Endodermal cell (in vitro differentiated cells): ENCODE measurements at regions not wholly inside any gene's neighbourhood (a gene's known extent, or its start where the extent isn't known, plus 50 kb on each side); places are given as distances from the start of the nearest gene placed in this dataset.

ENCODE experiments used
- DNase-seq: peaks from one replicate; pipeline ENCODE4 v3.0.0-alpha.2; 2017
- H3K27ac ChIP-seq: 2 replicates; pipeline ENCODE4 v1.5.1; 2013; ENCODE audit warnings: mild to moderate bottlenecking, low read depth, low read length, moderate library complexity
- H3K27me3 ChIP-seq: 2 replicates; pipeline ENCODE4 v1.6.1; 2013; ENCODE audit warnings: mild to moderate bottlenecking, low read length, moderate library complexity; ENCODE audit not compliant: insufficient read depth, control insufficient read depth, poor library complexity, severe bottlenecking
- H3K36me3 ChIP-seq: 2 replicates; pipeline ENCODE4 v1.7.0; 2013; ENCODE audit warnings: mild to moderate bottlenecking, low read length, moderate library complexity; ENCODE audit not compliant: control insufficient read depth, insufficient read depth
- H3K4me1 ChIP-seq: one replicate; pipeline ENCODE4 v1.7.0; 2013; ENCODE audit warnings: low read length; ENCODE audit not compliant: control insufficient read depth, insufficient read depth
- H3K4me3 ChIP-seq: 2 replicates; pipeline ENCODE4 v1.5.1; 2013; ENCODE audit warnings: mild to moderate bottlenecking, low read length, moderate library complexity
- H3K9ac ChIP-seq: 2 replicates; pipeline ENCODE4 v1.6.1; 2013; ENCODE audit warnings: mild to moderate bottlenecking, low read length, moderate library complexity; ENCODE audit not compliant: poor library complexity, severe bottlenecking; ENCODE audit errors: extremely low read depth
- H3K9me3 ChIP-seq: 2 replicates; pipeline ENCODE4 v1.6.1; 2013; ENCODE audit warnings: mild to moderate bottlenecking, low read length, moderate library complexity; ENCODE audit not compliant: control insufficient read depth
- H3K27ac Mint-ChIP-seq: 2 replicates; pipeline ENCODE4 v1.8.0; 2020; ENCODE audit warnings: mixed read lengths
- H3K27me3 Mint-ChIP-seq: 2 replicates; pipeline ENCODE4 v1.8.0; 2021; ENCODE audit warnings: mild to moderate bottlenecking, mixed read lengths; ENCODE audit not compliant: insufficient read depth
- H3K36me3 Mint-ChIP-seq: 2 replicates; pipeline ENCODE4 v1.8.0; 2020; ENCODE audit warnings: low read depth, mixed read lengths
- H3K4me1 Mint-ChIP-seq: 2 replicates; pipeline ENCODE4 v1.8.0; 2020; ENCODE audit warnings: mixed read lengths
- H3K4me3 Mint-ChIP-seq: 2 replicates; pipeline ENCODE4 v1.8.0; 2020; ENCODE audit warnings: mild to moderate bottlenecking, moderate library complexity, mixed read lengths
- H3K9me3 Mint-ChIP-seq: 2 replicates; pipeline ENCODE4 v1.8.0; 2020; ENCODE audit warnings: mild to moderate bottlenecking, mixed read lengths
- WGBS, 2 experiments: methylation state at CpG; one replicate each; pipeline versions ENCODE4 v1.1.5 to v1.1.7; 2013; ENCODE audit warnings: missing lambda C conversion rate in 2 of 2, mixed read lengths in 1 of 2; ENCODE audit not compliant: insufficient coverage in 1 of 2, insufficient read length in 1 of 2; 5-methylcytosine and 5-hydroxymethylcytosine counted together
- TF ChIP-seq, protein P1 (sequence below): fragments of 200-600 bp; sonication (generic); conservative IDR thresholded peaks from 2 replicates; pipeline ENCODE4 v1.5.0; 2021; ENCODE audit warnings: antibody characterized with exemption, mild to moderate bottlenecking

DNA sequence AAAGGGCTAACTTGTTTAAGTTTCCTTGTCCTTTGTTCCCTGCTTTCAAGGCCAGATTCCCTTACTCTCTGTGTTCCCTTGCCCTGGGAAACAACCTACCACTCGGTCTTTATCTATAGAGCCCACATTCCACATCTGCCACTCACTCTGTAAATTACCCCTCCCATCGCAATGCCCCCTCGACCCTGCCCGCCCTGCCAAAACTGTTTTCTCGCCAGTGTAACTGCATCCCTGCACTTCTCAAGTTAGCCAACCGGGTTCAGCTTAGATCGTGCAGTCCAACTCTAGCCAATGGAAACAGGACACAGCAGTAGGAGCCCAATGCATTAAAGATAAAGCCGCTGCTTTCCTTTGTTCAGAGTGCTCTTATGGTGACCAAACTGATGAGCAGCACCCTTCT, 263.6 kb downstream of the TBL1XR1 start:
- Histone ChIP-seq H3K9ac (no peak overlapping the region), H3K4me3 (no peak overlapping the region), H3K27ac (no peak overlapping the region), H3K4me1 (no peaks in the 10 kb centered on the region), H3K9me3 (peaks cover 18% of the 10 kb centered on the region), H3K36me3 (no peaks in the 10 kb centered on the region), H3K27me3 (no peaks in the 10 kb centered on the region)
- peaks cover 5% of the 10 kb centered on the region for H3K9me3 Mint-ChIP-seq
- DNase-seq: no peak
- no peak overlapping the region for H3K27ac Mint-ChIP-seq
- H3K36me3 Mint-ChIP-seq: peaks cover 6% of the 10 kb centered on the region
- no peaks in the 10 kb centered on the region for H3K27me3 Mint-ChIP-seq
- TF ChIP-seq, protein P1, sequence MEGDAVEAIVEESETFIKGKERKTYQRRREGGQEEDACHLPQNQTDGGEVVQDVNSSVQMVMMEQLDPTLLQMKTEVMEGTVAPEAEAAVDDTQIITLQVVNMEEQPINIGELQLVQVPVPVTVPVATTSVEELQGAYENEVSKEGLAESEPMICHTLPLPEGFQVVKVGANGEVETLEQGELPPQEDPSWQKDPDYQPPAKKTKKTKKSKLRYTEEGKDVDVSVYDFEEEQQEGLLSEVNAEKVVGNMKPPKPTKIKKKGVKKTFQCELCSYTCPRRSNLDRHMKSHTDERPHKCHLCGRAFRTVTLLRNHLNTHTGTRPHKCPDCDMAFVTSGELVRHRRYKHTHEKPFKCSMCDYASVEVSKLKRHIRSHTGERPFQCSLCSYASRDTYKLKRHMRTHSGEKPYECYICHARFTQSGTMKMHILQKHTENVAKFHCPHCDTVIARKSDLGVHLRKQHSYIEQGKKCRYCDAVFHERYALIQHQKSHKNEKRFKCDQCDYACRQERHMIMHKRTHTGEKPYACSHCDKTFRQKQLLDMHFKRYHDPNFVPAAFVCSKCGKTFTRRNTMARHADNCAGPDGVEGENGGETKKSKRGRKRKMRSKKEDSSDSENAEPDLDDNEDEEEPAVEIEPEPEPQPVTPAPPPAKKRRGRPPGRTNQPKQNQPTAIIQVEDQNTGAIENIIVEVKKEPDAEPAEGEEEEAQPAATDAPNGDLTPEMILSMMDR: no peak
- H3K4me3 Mint-ChIP-seq: no peak overlapping the region
- 88 to 92% methylated on average over 6 to 8 of the region's 8 CpGs for WGBS, 2 experiments
- peaks cover 5% of the 10 kb centered on the region for H3K4me1 Mint-ChIP-seq

DNA sequence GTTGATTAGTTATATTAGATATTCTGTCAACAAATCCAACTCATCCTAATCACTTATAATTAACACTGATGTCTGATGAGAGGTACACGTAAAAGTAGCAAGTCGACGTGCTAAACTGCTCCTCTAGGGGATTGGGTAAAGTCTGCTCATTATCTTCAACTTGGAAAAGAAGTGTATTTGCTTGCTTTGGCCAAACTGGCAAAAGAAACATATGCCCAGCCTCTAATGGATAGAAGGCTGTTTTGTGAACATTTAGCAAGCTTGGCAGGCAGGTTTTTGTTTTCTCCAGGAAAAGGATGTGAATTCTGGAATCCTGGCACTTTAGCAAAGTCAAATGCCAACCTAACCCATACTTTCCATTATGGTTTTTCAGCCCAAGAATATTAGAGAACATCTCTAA, 264.8 kb downstream of the TBL1XR1 start:
- no peaks in the 10 kb centered on the region for H3K36me3 ChIP-seq
- Mint-ChIP-seq H3K9me3 (peaks cover 5% of the 10 kb centered on the region), H3K4me3 (no peak overlapping the region), H3K36me3 (peaks cover 6% of the 10 kb centered on the region), H3K27ac (no peak overlapping the region), H3K4me1 (no peaks in the 10 kb centered on the region), H3K27me3 (no peaks in the 10 kb centered on the region)
- H3K9ac ChIP-seq: no peak overlapping the region
- H3K4me3 ChIP-seq: no peak overlapping the region
- DNase-seq: no peak
- TF ChIP-seq, protein P1: no peak
- H3K27me3 ChIP-seq: no peaks in the 10 kb centered on the region
- peaks cover 20% of the 10 kb centered on the region for H3K9me3 ChIP-seq
- no peak overlapping the region for H3K27ac ChIP-seq
- WGBS, 2 experiments: 95 to 98% methylated on average over 3 of the region's 3 CpGs
- H3K4me1 ChIP-seq: no peaks in the 10 kb centered on the region

DNA sequence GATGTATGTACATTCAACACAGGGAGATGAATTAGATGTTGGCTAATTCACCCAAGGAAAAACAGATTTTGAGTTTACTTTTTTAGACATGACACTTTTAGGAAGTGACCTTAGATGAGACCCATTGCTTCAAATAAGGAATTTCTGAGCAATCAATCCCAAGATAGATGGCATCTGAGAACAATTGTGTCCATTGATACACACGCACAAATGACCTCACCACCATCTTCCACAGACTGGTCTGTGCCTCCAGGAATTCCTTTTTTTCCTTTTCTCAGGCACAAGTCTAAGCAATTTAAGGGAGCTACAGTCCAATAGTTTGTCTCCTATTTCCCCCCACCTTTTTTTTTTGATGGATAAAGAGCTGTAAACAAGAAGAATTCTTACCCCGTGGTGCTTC, 265.3 kb downstream of the TBL1XR1 start:
- Histone ChIP-seq H3K27me3 (no peaks in the 10 kb centered on the region), H3K36me3 (no peaks in the 10 kb centered on the region), H3K4me3 (no peak overlapping the region), H3K9ac (no peak overlapping the region), H3K4me1 (no peaks in the 10 kb centered on the region), H3K9me3 (peaks cover 20% of the 10 kb centered on the region), H3K27ac (no peak overlapping the region)
- Mint-ChIP-seq H3K27me3 (no peaks in the 10 kb centered on the region), H3K9me3 (peaks cover 5% of the 10 kb centered on the region), H3K4me1 (no peaks in the 10 kb centered on the region), H3K27ac (no peak overlapping the region), H3K4me3 (no peak overlapping the region), H3K36me3 (peaks cover 6% of the 10 kb centered on the region)
- TF ChIP-seq, protein P1: no peak
- DNase-seq: no peak
- WGBS, 2 experiments: 73 to 100% methylated on average over 1 of the region's 2 CpGs
